ENCODE measurements at regions not wholly inside any gene's neighbourhood (a gene's known extent, or its start where the extent isn't known, plus 50 kb on each side); places are given as distances from the start of the nearest gene placed in this dataset.

DNA sequence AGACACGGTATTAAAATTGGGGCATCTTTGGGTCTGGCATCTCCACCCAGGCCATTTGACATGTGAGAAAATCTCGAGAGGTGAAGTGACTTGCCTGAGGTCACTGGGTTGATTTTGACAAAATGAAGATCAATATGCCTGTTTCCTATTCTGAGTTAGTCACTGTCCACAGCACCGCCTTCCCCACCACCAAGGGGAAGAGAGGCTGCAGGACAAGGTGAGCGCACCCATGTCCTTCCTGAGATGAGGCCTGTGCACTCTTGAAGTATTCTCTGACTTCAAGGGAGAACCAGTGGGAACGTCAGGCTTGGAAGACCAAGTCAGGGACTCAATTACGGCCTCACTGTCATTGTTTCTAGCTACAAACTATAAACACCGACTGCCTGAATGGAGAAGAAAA, 49.9 kb upstream of the WSB1 start:
- TF ChIP-seq, protein P1, sequence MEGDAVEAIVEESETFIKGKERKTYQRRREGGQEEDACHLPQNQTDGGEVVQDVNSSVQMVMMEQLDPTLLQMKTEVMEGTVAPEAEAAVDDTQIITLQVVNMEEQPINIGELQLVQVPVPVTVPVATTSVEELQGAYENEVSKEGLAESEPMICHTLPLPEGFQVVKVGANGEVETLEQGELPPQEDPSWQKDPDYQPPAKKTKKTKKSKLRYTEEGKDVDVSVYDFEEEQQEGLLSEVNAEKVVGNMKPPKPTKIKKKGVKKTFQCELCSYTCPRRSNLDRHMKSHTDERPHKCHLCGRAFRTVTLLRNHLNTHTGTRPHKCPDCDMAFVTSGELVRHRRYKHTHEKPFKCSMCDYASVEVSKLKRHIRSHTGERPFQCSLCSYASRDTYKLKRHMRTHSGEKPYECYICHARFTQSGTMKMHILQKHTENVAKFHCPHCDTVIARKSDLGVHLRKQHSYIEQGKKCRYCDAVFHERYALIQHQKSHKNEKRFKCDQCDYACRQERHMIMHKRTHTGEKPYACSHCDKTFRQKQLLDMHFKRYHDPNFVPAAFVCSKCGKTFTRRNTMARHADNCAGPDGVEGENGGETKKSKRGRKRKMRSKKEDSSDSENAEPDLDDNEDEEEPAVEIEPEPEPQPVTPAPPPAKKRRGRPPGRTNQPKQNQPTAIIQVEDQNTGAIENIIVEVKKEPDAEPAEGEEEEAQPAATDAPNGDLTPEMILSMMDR (IDR thresholded peaks at IDR 0.05), result no peak
- TF ChIP-seq POLR2A (IDR thresholded peaks at IDR 0.05), result no peak

Measured in thyroid gland (tissue), 4 donors.